HepG2 (cell line): ENCODE measurements at regions not wholly inside any gene's neighbourhood (a gene's known extent, or its start where the extent isn't known, plus 50 kb on each side); places are given as distances from the start of the nearest gene placed in this dataset.

ENCODE experiments used
- ATAC-seq: fragments of 200-7000 bp; cut with Tn5 transposase; 3 replicates; pipeline ENCODE4 v1.9.1; 2020; ENCODE audit warnings: mild to moderate bottlenecking, moderate library complexity
- BruUV-seq: library from RNA; stranded (reverse); fragments of 400-500 nt; replicated peaks from 2 replicates; lab custom pipeline; 2021; lab: Mats Ljungman, UMichigan
- CTCF ChIA-PET: fragments of 300-600 bp; formaldehyde crosslinking; extraction: SDS; loops from one replicate; lab custom pipeline; 2021; ENCODE audit warnings: low total read pairs, inconsistent platforms, low intra/inter-chr PET ratio; lab: Yijun Ruan, JAX
- POLR2A ChIA-PET: fragments of 350-600 bp; sonication (Branson Sonifier 250); formaldehyde crosslinking; loops from one replicate; lab custom pipeline; 2020; ENCODE audit warnings: antibody characterized with exemption, inconsistent platforms; lab: Yijun Ruan, JAX
- DNase-seq: peaks from one replicate; pipeline ENCODE4 v3.0.0-alpha.2; 2015; ENCODE audit warnings: low spot score
- FAIRE-seq: peaks from 3 replicates; lab custom pipeline; 2011; peaks lifted over from hg19 to GRCh38; lab: Jason Lieb, UNC
- H2AFZ ChIP-seq: one replicate; pipeline ENCODE4 v1.6.1; 2011; ENCODE audit warnings: low read length, inconsistent platforms
- H3K27ac ChIP-seq: fragments of 300-600 bp; 3 replicates; pipeline ENCODE4 v1.8.0; 2011; ENCODE audit warnings: mixed run types, mild to moderate bottlenecking, mixed read lengths, low read length, inconsistent platforms; ENCODE audit not compliant: insufficient read depth; ENCODE audit errors: extremely low read length
- H3K27me3 ChIP-seq, 2 experiments: fragments of 200-600 bp in 1 of 2; 2 replicates in 1 of 2; 3 replicates in 1 of 2; pipeline versions ENCODE4 v1.6.0 to v1.8.0; 2011; ENCODE audit warnings: low read length in 2 of 2, mild to moderate bottlenecking in 2 of 2, moderate library complexity in 2 of 2, inconsistent platforms in 1 of 2; ENCODE audit not compliant: insufficient read depth in 2 of 2, control insufficient read depth in 1 of 2
- H3K36me3 ChIP-seq, 2 experiments: fragments of 200-600 bp in 1 of 2; replicated peaks in 1 of 2; 2 replicates in 1 of 2; 3 replicates in 1 of 2; pipeline versions ENCODE4 v1.5.1 to v1.8.0; 2011; ENCODE audit warnings: low read length in 2 of 2, inconsistent platforms in 1 of 2; ENCODE audit not compliant: insufficient read depth in 2 of 2, control insufficient read depth in 1 of 2
- H3K4me1 ChIP-seq: 2 replicates; pipeline ENCODE4 v1.5.1; 2012; ENCODE audit warnings: low read length, inconsistent platforms; ENCODE audit not compliant: insufficient read depth
- H3K4me2 ChIP-seq: 2 replicates; pipeline ENCODE4 v1.6.0; 2011; ENCODE audit warnings: low read depth, low read length, inconsistent platforms
- H3K4me3 ChIP-seq, 3 experiments: fragments of 200-600 bp in 1 of 3; sonication (generic), shearing (Covaris generic) in 1 of 3; replicated peaks in 1 of 3; 2 replicates each; pipeline ENCODE4 v1.5.1; 2011 to 2016; ENCODE audit warnings: low read length in 3 of 3, inconsistent platforms in 2 of 3, low read depth in 2 of 3, mild to moderate bottlenecking in 2 of 3, control low read depth in 1 of 3, mixed read lengths in 1 of 3; ENCODE audit not compliant: insufficient read depth in 1 of 3
- H3K79me2 ChIP-seq: one replicate; pipeline ENCODE4 v1.6.1; 2011; ENCODE audit warnings: low read length, inconsistent platforms; ENCODE audit not compliant: insufficient read depth
- H3K9ac ChIP-seq: 2 replicates; pipeline ENCODE4 v1.6.0; 2011; ENCODE audit warnings: mild to moderate bottlenecking, low read depth, low read length, inconsistent platforms; ENCODE audit not compliant: insufficient read depth
- H3K9me3 ChIP-seq: 2 replicates; pipeline ENCODE4 v1.5.1; 2012; ENCODE audit warnings: mild to moderate bottlenecking, low read length
- H4K20me1 ChIP-seq: 2 replicates; pipeline ENCODE4 v1.6.0; 2011; ENCODE audit warnings: inconsistent platforms, mild to moderate bottlenecking, low read length, moderate library complexity; ENCODE audit not compliant: insufficient read depth
- BCLAF1 ChIP-seq: fragments of 450-650 bp; IDR thresholded peaks from 2 replicates; pipeline ENCODE4 v1.6.1; 2017; ENCODE audit warnings: mild to moderate bottlenecking
- CREB3 ChIP-seq: sonication (generic); formaldehyde crosslinking; IDR thresholded peaks from 2 replicates; pipeline ENCODE4 v1.5.0; 2020; ENCODE audit warnings: missing genetic modification reagents
- EHMT2 ChIP-seq: fragments of 200-600 bp; sonication (generic); IDR thresholded peaks from 2 replicates; pipeline ENCODE4 v1.7.0; 2017; ENCODE audit warnings: antibody characterized with exemption, low read depth, low read length, borderline replicate concordance
- FIP1L1 ChIP-seq: fragments of 200-400 bp; formaldehyde crosslinking; IDR thresholded peaks from 2 replicates; pipeline ENCODE4 v1.6.1; 2018; ENCODE audit warnings: low read depth, mild to moderate bottlenecking, low read length, moderate library complexity, borderline replicate concordance; ENCODE audit not compliant: insufficient read depth
- NFIB ChIP-seq: sonication (generic); formaldehyde crosslinking; IDR thresholded peaks from 2 replicates; pipeline ENCODE4 v1.9.0; 2021; ENCODE audit warnings: missing genetic modification reagents, mild to moderate bottlenecking, borderline replicate concordance
- NKX3-1 ChIP-seq: sonication (generic); formaldehyde crosslinking; IDR thresholded peaks from 2 replicates; pipeline ENCODE4 v1.5.0; 2020; ENCODE audit warnings: missing genetic modification reagents
- NPAS2 ChIP-seq: sonication (generic); formaldehyde crosslinking; IDR thresholded peaks from 2 replicates; pipeline ENCODE4 v1.8.0; 2022; ENCODE audit warnings: mild to moderate bottlenecking, missing genetic modification reagents, borderline replicate concordance
- POGZ ChIP-seq: sonication (generic); formaldehyde crosslinking; IDR thresholded peaks from 2 replicates; pipeline ENCODE4 v1.4.0; 2020; ENCODE audit warnings: mild to moderate bottlenecking, missing genetic modification reagents
- RBAK ChIP-seq: sonication (generic); formaldehyde crosslinking; IDR thresholded peaks from 2 replicates; pipeline ENCODE4 v1.5.1; 2020; ENCODE audit warnings: mild to moderate bottlenecking, missing genetic modification reagents
- RBFOX2 ChIP-seq: fragments of 200-400 bp; formaldehyde crosslinking; IDR thresholded peaks from 2 replicates; pipeline ENCODE4 v1.6.1; 2017; ENCODE audit warnings: low read depth, mild to moderate bottlenecking, low read length
- SMYD3 ChIP-seq: sonication (generic); formaldehyde crosslinking; IDR thresholded peaks from 2 replicates; pipeline ENCODE4 v1.8.1; 2023; ENCODE audit warnings: mild to moderate bottlenecking, missing genetic modification reagents
- ZBTB8A ChIP-seq: sonication (generic); formaldehyde crosslinking; IDR thresholded peaks from 2 replicates; pipeline ENCODE4 v1.4.0; 2020; ENCODE audit warnings: mild to moderate bottlenecking, low read depth, missing genetic modification reagents, borderline replicate concordance
- ZFP36 ChIP-seq: fragments of 150-350 bp; IDR thresholded peaks from 2 replicates; pipeline ENCODE4 v1.6.1; 2018; ENCODE audit warnings: borderline replicate concordance, low read length, low read depth; ENCODE audit not compliant: partially characterized antibody
- ZFP36L1 ChIP-seq: sonication (generic); formaldehyde crosslinking; IDR thresholded peaks from 2 replicates; pipeline ENCODE4 v1.8.0; 2022; ENCODE audit warnings: mild to moderate bottlenecking, missing genetic modification reagents, moderate library complexity
- ZNF180 ChIP-seq: sonication (generic); formaldehyde crosslinking; IDR thresholded peaks from 2 replicates; pipeline ENCODE4 v1.4.0; 2020; ENCODE audit warnings: low read depth, missing genetic modification reagents, borderline replicate concordance
- ZNF468 ChIP-seq: sonication (generic); formaldehyde crosslinking; IDR thresholded peaks from 2 replicates; pipeline ENCODE4 v1.8.0; 2022; ENCODE audit warnings: mild to moderate bottlenecking, moderate library complexity, missing genetic modification reagents
- ZNF691 ChIP-seq: sonication (generic); formaldehyde crosslinking; IDR thresholded peaks from 2 replicates; pipeline ENCODE4 v1.4.0; 2020; ENCODE audit warnings: missing genetic modification reagents, low read depth, mild to moderate bottlenecking, borderline replicate concordance
- ZNF7 ChIP-seq: IDR thresholded peaks from 2 replicates; pipeline ENCODE4 v1.6.1; 2016; ENCODE audit warnings: missing biosample characterization, missing genetic modification reagents
- ZNF704 ChIP-seq: sonication (generic); formaldehyde crosslinking; IDR thresholded peaks from 2 replicates; pipeline ENCODE4 v1.8.1; 2023; ENCODE audit warnings: mild to moderate bottlenecking, inconsistent platforms, moderate library complexity, missing genetic modification reagents, borderline replicate concordance
- WGBS: methylation state at CpG from one replicate; pipeline ENCODE4 v1.1.6; 2017; ENCODE audit warnings: low lambda C conversion rate; 5-methylcytosine and 5-hydroxymethylcytosine counted together
- in situ Hi-C: cut with HindIII; loops from 2 replicates; pipeline ENCODE4 v1.10.0; 2017; ENCODE audit warnings: low pct_unique_long_range_greater_than_20kb; ENCODE audit not compliant: extremely low pct_ligation_motif_present
- intact Hi-C: fragments of 100-400 bp; cut with micrococcal nuclease; formaldehyde crosslinking; loops from one replicate; pipeline ENCODE4 v1.10.0; 2022; ENCODE audit not compliant: unreplicated experiment

GRCh38 chrX:82816001-82816400 lies 692.1 kb upstream of the POU3F4 start (continued):
- TF ChIP-seq BCLAF1: no peak

GRCh38 chrX:82816562-82816961 lies 691.5 kb upstream of the POU3F4 start:
- CTCF ChIA-PET: no interaction called here
- WGBS: 0% methylated on average over 2 of the region's 2 CpGs
- peaks cover 20% of the 10 kb centered on the region; the same call in 1 of the 2 replicates for H3K9me3 ChIP-seq
- intact Hi-C loops: no loop called here
- in situ Hi-C loops: no loop called here
- no peaks in the 10 kb centered on the region for H3K4me1 ChIP-seq
- no peaks in the 10 kb centered on the region for H4K20me1 ChIP-seq
- no peak overlapping the region for H3K4me2 ChIP-seq
- H3K79me2 ChIP-seq: no peaks in the 10 kb centered on the region
- no peak overlapping the region for H3K9ac ChIP-seq
- H3K27me3 ChIP-seq: no peaks in the 10 kb centered on the region
- no peak overlapping the region for H3K27ac ChIP-seq
- H3K4me3 ChIP-seq: no peak overlapping the region
- H3K36me3 ChIP-seq: no peaks in the 10 kb centered on the region
- no peak for DNase-seq
- no peak overlapping the region for H2AFZ ChIP-seq
- no peak for ATAC-seq
- no TSS peak for BruUV-seq
- TF ChIP-seq POGZ (CRISPR knock-in tag) (no peak), CREB3 (CRISPR knock-in tag) (no peak), ZNF691 (CRISPR knock-in tag) (no peak), ZNF704 (CRISPR knock-in tag) (no peak), RBAK (CRISPR knock-in tag) (no peak), NFIB (CRISPR knock-in tag) (no peak), SMYD3 (CRISPR knock-in tag) (no peak), RBFOX2 (no peak), ZBTB8A (CRISPR knock-in tag) (no peak), ZFP36L1 (CRISPR knock-in tag) (no peak), ZNF180 (no peak), ZFP36 (no peak), NKX3-1 (CRISPR knock-in tag) (no peak), FIP1L1 (no peak), ZNF7 (CRISPR knock-in tag) (no peak), NPAS2 (CRISPR knock-in tag) (no peak), ZNF468 (no peak), EHMT2 (no peak)
- FAIRE-seq: no peak
- POLR2A ChIA-PET: no interaction called here
